GM12878 (cell line): ENCODE measurements at regions not wholly inside any gene's neighbourhood (a gene's known extent, or its start where the extent isn't known, plus 50 kb on each side); places are given as distances from the start of the nearest gene placed in this dataset.

Experiments used
- ATAC-seq: fragments of 200-7000 bp; cut with Tn5 transposase; 3 replicates; pipeline ENCODE4 v1.9.1; 2020; ENCODE audit warnings: mild to moderate bottlenecking, moderate library complexity
- BruUV-seq: library from RNA; stranded (reverse); fragments of 400-500 nt; replicated peaks from 2 replicates; lab custom pipeline; 2021; lab: Mats Ljungman, UMichigan
- CTCF ChIA-PET: fragments of 300-600 bp; sonication (Branson Sonifier 250); formaldehyde crosslinking; extraction: SDS; loops from one replicate; lab custom pipeline; 2021; ENCODE audit warnings: inconsistent platforms; lab: Yijun Ruan, JAX
- POLR2A ChIA-PET: fragments of 350-600 bp; formaldehyde crosslinking; extraction: SDS; loops from one replicate; lab custom pipeline; 2021; ENCODE audit warnings: inconsistent platforms; lab: Charles Lee
- RAD21 ChIA-PET: fragments of 300-600 bp; sonication (Branson Sonifier 250); formaldehyde crosslinking; loops from one replicate; lab custom pipeline; 2023; ENCODE audit warnings: antibody characterized with exemption; ENCODE audit not compliant: unreplicated experiment; lab: Charles Lee
- SMC1A ChIA-PET: fragments of 300-600 bp; sonication (Branson Sonifier 250); formaldehyde crosslinking; loops from one replicate; lab custom pipeline; 2023; ENCODE audit not compliant: unreplicated experiment, uncharacterized antibody; lab: Charles Lee
- DNase-seq: peaks from one replicate; pipeline ENCODE4 v3.0.0-alpha.2; 2011; ENCODE audit warnings: low read depth, low spot score
- FAIRE-seq: peaks from 3 replicates; lab custom pipeline; 2011; peaks lifted over from hg19 to GRCh38; lab: Jason Lieb, UNC
- H2AFZ ChIP-seq: 2 replicates; pipeline ENCODE4 v1.6.0; 2011; ENCODE audit warnings: low read depth, low read length, control low read depth; ENCODE audit not compliant: control insufficient read depth
- H3K27ac ChIP-seq: 2 replicates; pipeline ENCODE4 v1.5.1; 2011; ENCODE audit warnings: control low read depth; ENCODE audit not compliant: control insufficient read depth, insufficient read depth
- H3K27me3 ChIP-seq, 2 experiments: replicated peaks in 1 of 2; 2 replicates each; pipeline versions ENCODE4 v1.6.0 to v1.6.1; 2011; ENCODE audit warnings: low read length in 1 of 2; ENCODE audit not compliant: control insufficient read depth in 2 of 2, insufficient read depth in 2 of 2
- H3K36me3 ChIP-seq, 2 experiments: 2 replicates each; pipeline ENCODE4 v1.5.1; 2011; ENCODE audit warnings: low read length in 1 of 2; ENCODE audit not compliant: control insufficient read depth in 2 of 2, insufficient read depth in 2 of 2
- H3K4me1 ChIP-seq: 2 replicates; pipeline ENCODE4 v1.6.1; 2011; ENCODE audit warnings: mild to moderate bottlenecking, low read length, moderate library complexity, mixed read lengths; ENCODE audit not compliant: control insufficient read depth, insufficient read depth
- H3K4me2 ChIP-seq: 2 replicates; pipeline ENCODE4 v1.6.0; 2011; ENCODE audit warnings: control low read depth; ENCODE audit not compliant: control insufficient read depth, insufficient read depth
- H3K4me3 ChIP-seq: fragments of 200-600 bp; sonication (generic); 2 replicates; pipeline ENCODE4 v1.5.1; 2016
- H3K79me2 ChIP-seq: 2 replicates; pipeline ENCODE4 v1.6.0; 2011; ENCODE audit warnings: low read length; ENCODE audit not compliant: control insufficient read depth, insufficient read depth
- H3K9ac ChIP-seq: 2 replicates; pipeline ENCODE4 v1.8.0; 2011; ENCODE audit warnings: low read length, control low read depth, mixed read lengths; ENCODE audit not compliant: control insufficient read depth, insufficient read depth
- H3K9me3 ChIP-seq: replicated peaks from 3 replicates; pipeline ENCODE4 v1.5.1; 2011; ENCODE audit warnings: mild to moderate bottlenecking, low read length; ENCODE audit not compliant: control insufficient read depth, insufficient read depth
- H4K20me1 ChIP-seq: 2 replicates; pipeline ENCODE4 v1.6.0; 2011; ENCODE audit not compliant: control insufficient read depth, insufficient read depth
- ASH2L ChIP-seq: fragments of 300-600, 200-600 bp; sonication (generic); IDR thresholded peaks from 2 replicates; pipeline ENCODE4 v1.6.1; 2017; ENCODE audit warnings: low read depth, mild to moderate bottlenecking, borderline replicate concordance
- BHLHE40 ChIP-seq, 2 experiments: fragments of 450-650 bp in 1 of 2; IDR thresholded peaks; 2 replicates each; pipeline ENCODE4 v1.6.1; 2011 to 2017; ENCODE audit warnings: low read depth in 2 of 2, borderline replicate concordance in 1 of 2, improper control_type of control experiment in 1 of 2, low read length in 1 of 2, mild to moderate bottlenecking in 1 of 2
- CEBPB ChIP-seq, 2 experiments: fragments of 150-350 bp in 1 of 2; IDR thresholded peaks; 2 replicates each; pipeline ENCODE4 v1.6.1; 2012 to 2014; ENCODE audit warnings: low read depth in 2 of 2, low read length in 2 of 2, borderline replicate concordance in 1 of 2, inconsistent platforms in 1 of 2
- CHD4 ChIP-seq: fragments of 200-600 bp; sonication (generic); IDR thresholded peaks from 2 replicates; pipeline ENCODE4 v1.6.1; 2016; ENCODE audit warnings: mild to moderate bottlenecking
- FOXK2 ChIP-seq: fragments of 450-650 bp; IDR thresholded peaks from 2 replicates; pipeline ENCODE4 v1.6.1; 2017; ENCODE audit warnings: mild to moderate bottlenecking, moderate library complexity
- FOXM1 ChIP-seq: IDR thresholded peaks from 2 replicates; pipeline ENCODE4 v1.6.1; 2012; ENCODE audit warnings: low read depth, mild to moderate bottlenecking, inconsistent platforms, low read length, moderate library complexity
- HDAC2 ChIP-seq: fragments of 200-600 bp; sonication (generic); IDR thresholded peaks from 2 replicates; pipeline ENCODE4 v1.6.1; 2017
- HDAC6 ChIP-seq: fragments of 200-600 bp; sonication (generic); IDR thresholded peaks from one replicate; pipeline ENCODE4 v1.8.0; 2017; ENCODE audit warnings: antibody characterized with exemption; ENCODE audit not compliant: unreplicated experiment
- IRF4 ChIP-seq: IDR thresholded peaks from 2 replicates; pipeline ENCODE4 v1.6.1; 2011; ENCODE audit warnings: low read depth, low read length
- JUNB ChIP-seq: IDR thresholded peaks from 2 replicates; pipeline ENCODE4 v1.6.1; 2016; ENCODE audit warnings: antibody characterized with exemption, mild to moderate bottlenecking
- JUND ChIP-seq: IDR thresholded peaks from 2 replicates; pipeline ENCODE4 v1.6.1; 2012; ENCODE audit warnings: low read depth, mild to moderate bottlenecking, low read length, improper control_type of control experiment, moderate library complexity
- RELA ChIP-seq: fragments of 450-650 bp; IDR thresholded peaks from 2 replicates; pipeline ENCODE4 v1.8.0; 2014; ENCODE audit warnings: borderline replicate concordance; ENCODE audit not compliant: partially characterized antibody
- SMARCA5 ChIP-seq: fragments of 450-650 bp; IDR thresholded peaks from 2 replicates; pipeline ENCODE4 v1.6.1; 2017; ENCODE audit warnings: mild to moderate bottlenecking
- SMC3 ChIP-seq: IDR thresholded peaks from 2 replicates; pipeline ENCODE4 v1.6.1; 2011; ENCODE audit warnings: low read length, improper control_type of control experiment, borderline replicate concordance
- ZNF24 ChIP-seq: fragments of 450-650 bp; IDR thresholded peaks from 2 replicates; pipeline ENCODE4 v1.6.1; 2017; ENCODE audit warnings: antibody characterized with exemption, mild to moderate bottlenecking
- ZNF384 ChIP-seq: IDR thresholded peaks from 2 replicates; pipeline ENCODE4 v1.6.1; 2012; ENCODE audit warnings: low read depth, mild to moderate bottlenecking, low read length, improper control_type of control experiment, borderline replicate concordance
- WGBS: methylation state at CpG from one replicate; pipeline ENCODE4 v1.1.6; 2016; ENCODE audit warnings: low lambda C conversion rate; ENCODE audit not compliant: insufficient replicate concordance, insufficient coverage; ENCODE audit errors: missing lambda C conversion rate; 5-methylcytosine and 5-hydroxymethylcytosine counted together
- in situ Hi-C: fragments of 300-500 bp; cut with MboI; formaldehyde crosslinking; loops from 9 replicates; pipeline ENCODE4 v1.14.3; 2018; ENCODE audit warnings: mixed read lengths
- intact Hi-C: fragments of 100-400 bp; cut with micrococcal nuclease; formaldehyde crosslinking; loops from one replicate; pipeline ENCODE4 v1.14.2; 2022; ENCODE audit not compliant: unreplicated experiment

- no peaks in the 10 kb centered on the region for H4K20me1 ChIP-seq
- no peak overlapping the region for H2AFZ ChIP-seq
- 0% methylated on average over 2 of the region's 2 CpGs for WGBS
- no peak for TF ChIP-seq ASH2L
- TF ChIP-seq SMARCA5: no peak
- no peak for TF ChIP-seq ZNF384
- TF ChIP-seq HDAC2: no peak
- no peak for TF ChIP-seq ZNF24
- TF ChIP-seq, all 136 proteins: peak for 0
- Histone ChIP-seq H3K9me3 (no peaks in the 10 kb centered on the region), H3K79me2 (no peaks in the 10 kb centered on the region), H3K27me3 (no peaks in the 10 kb centered on the region), H3K4me2 (no peak overlapping the region), H3K4me3 (no peak overlapping the region), H3K36me3 (no peaks in the 10 kb centered on the region), H3K9ac (no peak overlapping the region), H3K27ac (no peak overlapping the region), H3K4me1 (no peaks in the 10 kb centered on the region)
- POLR2A ChIA-PET: interaction anchor here (0.5 kb wide), 1 partner anchor 424 kb away, joined by 3 read pairs; the partner anchor contains the start of gene ARGLU1
- no peak for ATAC-seq
- BruUV-seq: no TSS peak
- RAD21 ChIA-PET: no interaction called here
- CTCF ChIA-PET: interaction anchor here (1.4 kb wide), 1 partner anchor 476 kb away, joined by 5 read pairs; no protein-coding TSS in a partner anchor
- intact Hi-C loops (no loop called here), in situ Hi-C loops (no loop called here)
- no peak for DNase-seq
- no peak for FAIRE-seq
- SMC1A ChIA-PET: interaction anchor here (0.8 to 2.2 kb wide), 3 partner anchors 8 to 60 kb away, joined by 4 to 7 read pairs (median 4); no protein-coding TSS in a partner anchor
Measured at GRCh38 chr13:106143930-106144709, 391.3 kb downstream of the EFNB2 start.

DNA sequence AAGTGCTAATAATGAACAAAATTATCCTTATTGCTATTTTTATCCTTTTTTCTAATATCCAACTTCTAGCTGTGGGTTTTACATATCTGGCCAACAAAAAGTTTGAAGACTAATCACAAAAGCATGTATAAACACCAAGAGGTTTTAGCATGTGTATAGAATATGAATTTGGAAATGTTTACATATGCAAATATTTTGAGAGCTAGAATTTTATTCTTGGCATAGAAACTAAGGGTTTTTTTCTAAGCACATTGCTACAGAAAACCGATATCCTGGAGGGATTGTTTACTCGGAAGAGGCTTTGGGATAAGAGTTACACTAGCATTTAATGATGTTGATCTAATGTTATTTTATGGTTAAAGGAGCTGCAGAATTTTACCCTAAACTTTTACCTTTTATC, 392.1 kb downstream of the EFNB2 start:
- BruUV-seq: no TSS peak
- WGBS: 56% methylated on average over 2 of the region's 2 CpGs
- CTCF ChIA-PET: no interaction called here

More for the DNA sequence above, 392.1 kb downstream of the EFNB2 start:
- intact Hi-C loops: no loop called here
- RAD21 ChIA-PET: no interaction called here
- no peak for ATAC-seq
- DNase-seq: no peak
- no peaks in the 10 kb centered on the region for H4K20me1 ChIP-seq
- in situ Hi-C loops: no loop called here
- no peak overlapping the region for H3K4me3 ChIP-seq
- no peak overlapping the region for H3K4me2 ChIP-seq
- no peaks in the 10 kb centered on the region for H3K4me1 ChIP-seq
- H3K27ac ChIP-seq: no peak overlapping the region
- FAIRE-seq: no peak
- POLR2A ChIA-PET: interaction anchor here (0.5 to 0.6 kb wide), 2 partner anchors 45 to 424 kb away, joined by 3 to 5 read pairs; partner anchors contain the start of gene ARGLU1
- SMC1A ChIA-PET: interaction anchor here (0.7 to 2.2 kb wide), 5 partner anchors 9 to 65 kb away, joined by 3 to 7 read pairs (median 4); no protein-coding TSS in a partner anchor
- H3K9ac ChIP-seq: no peak overlapping the region
- no peaks in the 10 kb centered on the region for H3K9me3 ChIP-seq
- H3K36me3 ChIP-seq: no peaks in the 10 kb centered on the region
- no peak overlapping the region for H2AFZ ChIP-seq
- TF ChIP-seq BHLHE40 (IDR thresholded peaks at IDR 0.05; ENCODE audit: borderline replicate concordance in 1 of 2, low read depth in 2 of 2, low read length in 1 of 2) (no peak), FOXM1 (no peak), CHD4 (no peak), ZNF384 (no peak), JUND (no peak), HDAC6 (no peak), FOXK2 (no peak), SMC3 (no peak), JUNB (no peak), CEBPB (IDR thresholded peaks at IDR 0.05; ENCODE audit: borderline replicate concordance in 1 of 2, low read depth in 2 of 2, low read length in 2 of 2) (no peak), IRF4 (no peak), RELA (no peak)
- TF ChIP-seq, all 136 proteins: peak for 0
- Histone ChIP-seq H3K27me3 (no peaks in the 10 kb centered on the region), H3K79me2 (no peaks in the 10 kb centered on the region)
